ENCODE measurements at regions not wholly inside any gene's neighbourhood (a gene's known extent, or its start where the extent isn't known, plus 50 kb on each side); places are given as distances from the start of the nearest gene placed in this dataset.

DNA sequence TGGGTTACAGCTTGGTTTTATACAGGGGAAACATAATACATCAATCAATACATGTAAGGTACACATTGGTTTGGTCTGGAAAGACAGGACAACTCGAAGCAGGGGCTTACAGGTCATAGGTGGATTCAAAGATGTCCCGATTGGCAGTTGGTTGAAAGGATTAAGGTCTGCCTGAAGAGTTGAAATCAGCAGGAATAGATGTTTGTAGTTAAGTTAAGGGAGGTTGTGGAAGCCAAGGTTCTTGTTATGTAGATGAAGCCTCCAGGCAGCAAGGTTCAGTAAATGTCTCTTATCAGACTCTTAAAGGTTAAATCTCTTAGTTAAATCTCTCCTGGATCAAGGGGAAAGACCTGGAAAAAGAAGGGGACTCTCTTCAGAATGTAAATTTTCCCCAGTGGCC lies 58.4 kb upstream of the MINAR1 start:
- TF ChIP-seq, protein P1, sequence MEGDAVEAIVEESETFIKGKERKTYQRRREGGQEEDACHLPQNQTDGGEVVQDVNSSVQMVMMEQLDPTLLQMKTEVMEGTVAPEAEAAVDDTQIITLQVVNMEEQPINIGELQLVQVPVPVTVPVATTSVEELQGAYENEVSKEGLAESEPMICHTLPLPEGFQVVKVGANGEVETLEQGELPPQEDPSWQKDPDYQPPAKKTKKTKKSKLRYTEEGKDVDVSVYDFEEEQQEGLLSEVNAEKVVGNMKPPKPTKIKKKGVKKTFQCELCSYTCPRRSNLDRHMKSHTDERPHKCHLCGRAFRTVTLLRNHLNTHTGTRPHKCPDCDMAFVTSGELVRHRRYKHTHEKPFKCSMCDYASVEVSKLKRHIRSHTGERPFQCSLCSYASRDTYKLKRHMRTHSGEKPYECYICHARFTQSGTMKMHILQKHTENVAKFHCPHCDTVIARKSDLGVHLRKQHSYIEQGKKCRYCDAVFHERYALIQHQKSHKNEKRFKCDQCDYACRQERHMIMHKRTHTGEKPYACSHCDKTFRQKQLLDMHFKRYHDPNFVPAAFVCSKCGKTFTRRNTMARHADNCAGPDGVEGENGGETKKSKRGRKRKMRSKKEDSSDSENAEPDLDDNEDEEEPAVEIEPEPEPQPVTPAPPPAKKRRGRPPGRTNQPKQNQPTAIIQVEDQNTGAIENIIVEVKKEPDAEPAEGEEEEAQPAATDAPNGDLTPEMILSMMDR (IDR thresholded peaks at IDR 0.05): no peak
- no peak for TF ChIP-seq POLR2A (IDR thresholded peaks at IDR 0.05)

All from heart left ventricle (tissue), 13 donors.